Lower lobe of right lung (tissue), 2 donors: ENCODE measurements at regions not wholly inside any gene's neighbourhood (a gene's known extent, or its start where the extent isn't known, plus 50 kb on each side); places are given as distances from the start of the nearest gene placed in this dataset.

Source experiments
- ATAC-seq, 2 donors: fragments of 200-7000 bp; cut with Tn5 transposase; one replicate each; pipeline ENCODE4 v1.9.1; 2020 to 2022; ENCODE audit warnings: mild to moderate bottlenecking in 2 of 2, moderate library complexity in 2 of 2
- DNase-seq: peaks from one replicate; pipeline ENCODE4 v3.0.0-alpha.2; 2020
- H3K27ac ChIP-seq: fragments of 200-600 bp; one replicate; pipeline ENCODE4 v1.8.0; 2022
- H3K27me3 ChIP-seq: fragments of 200-600 bp; one replicate; pipeline ENCODE4 v1.8.0; 2022; ENCODE audit warnings: low read depth
- H3K36me3 ChIP-seq: fragments of 200-600 bp; one replicate; pipeline ENCODE4 v1.8.0; 2022; ENCODE audit warnings: mild to moderate bottlenecking
- H3K4me1 ChIP-seq: fragments of 200-600 bp; one replicate; pipeline ENCODE4 v1.8.0; 2022
- H3K4me3 ChIP-seq: fragments of 200-600 bp; one replicate; pipeline ENCODE4 v1.8.0; 2022; ENCODE audit warnings: mild to moderate bottlenecking
- H3K9me3 ChIP-seq: fragments of 200-600 bp; one replicate; pipeline ENCODE4 v1.8.0; 2022
- CTCF ChIP-seq: fragments of 200-600 bp; IDR thresholded peaks from one replicate; pipeline ENCODE4 v1.8.0; 2022; ENCODE audit warnings: antibody characterized with exemption, mild to moderate bottlenecking
- intact Hi-C: fragments of 100-400 bp; cut with DNase I; formaldehyde crosslinking; loops from one replicate; pipeline ENCODE4 v1.11.0; 2022
- donor health status: DM: no; HTN: yes; CAD: no; lungs with severe emphysema.

DNA sequence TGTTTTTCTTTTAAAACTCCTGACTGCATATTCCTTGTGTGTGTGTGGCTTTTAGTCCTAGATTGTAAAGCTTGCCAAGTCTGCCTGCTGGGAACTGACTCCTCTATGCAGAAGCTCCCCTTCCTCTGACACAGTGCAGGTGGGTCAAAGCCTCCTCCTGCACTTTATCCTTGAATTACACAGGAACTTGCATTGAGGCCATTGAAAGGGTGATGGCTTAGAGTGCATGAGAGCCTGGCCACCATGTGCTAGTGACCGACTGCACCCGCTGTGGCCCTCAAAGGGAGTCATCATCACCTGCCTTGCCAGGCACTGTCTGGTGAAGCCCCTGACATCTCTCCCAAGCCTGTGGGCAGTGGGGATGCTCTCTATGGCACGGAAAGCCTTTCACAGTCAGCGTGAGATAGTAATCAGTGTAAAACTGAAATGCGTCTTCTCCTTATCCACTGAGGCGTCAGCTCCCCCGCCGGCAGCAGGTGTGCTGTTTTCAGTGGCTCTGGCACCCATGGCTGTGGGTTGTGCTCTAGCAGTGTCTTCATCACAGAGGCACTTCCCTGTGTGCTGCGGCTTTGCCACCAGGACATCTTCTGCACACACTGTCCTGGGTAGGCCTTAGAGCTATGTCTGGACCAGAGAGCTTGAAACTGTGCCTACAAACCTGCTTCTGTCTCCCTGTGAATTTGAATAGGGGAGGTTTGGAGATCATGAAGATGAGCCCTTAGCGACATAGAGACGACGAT lies 87.9 kb downstream of the THBS2 start:
- ATAC-seq, result no peak
- H3K36me3 ChIP-seq, result no peaks in the 10 kb centered on the region
- intact Hi-C loops, result no loop called here
- no peak overlapping the region for H3K27ac ChIP-seq
- TF ChIP-seq CTCF, result no peak
- H3K4me3 ChIP-seq, result no peak overlapping the region
- no peaks in the 10 kb centered on the region for H3K27me3 ChIP-seq
- no peak for DNase-seq
- H3K9me3 ChIP-seq, result no peaks in the 10 kb centered on the region
- H3K4me1 ChIP-seq, result no peaks in the 10 kb centered on the region

DNA sequence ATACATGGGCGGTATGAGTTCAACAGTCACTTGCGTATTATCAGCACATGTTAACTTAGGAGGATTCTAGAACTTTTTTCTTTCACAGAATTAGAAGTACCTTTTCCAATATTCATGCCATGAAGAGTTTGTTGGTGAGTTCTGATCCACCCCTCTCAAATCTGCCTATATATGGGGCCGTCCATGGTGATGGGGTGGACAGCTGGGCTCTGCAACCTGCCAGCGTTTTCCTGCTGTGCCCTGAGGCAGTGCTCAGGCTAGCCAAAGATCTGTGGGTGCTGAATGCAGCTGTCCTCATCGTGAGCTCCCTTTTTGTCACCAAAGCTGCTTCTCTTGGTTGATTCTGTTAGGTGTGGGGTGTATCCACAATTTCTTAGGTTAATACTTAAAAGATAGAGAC lies 88.7 kb downstream of the THBS2 start:
- Histone ChIP-seq H3K36me3 (no peaks in the 10 kb centered on the region), H3K9me3 (no peaks in the 10 kb centered on the region), H3K27ac (no peak overlapping the region), H3K4me3 (no peak overlapping the region), H3K4me1 (no peaks in the 10 kb centered on the region), H3K27me3 (no peaks in the 10 kb centered on the region)
- DNase-seq (no peak), ATAC-seq (no peak)
- intact Hi-C loops, result no loop called here
- no peak for TF ChIP-seq CTCF

- H3K27ac ChIP-seq, result no peak overlapping the region
- intact Hi-C loops, result no loop called here
- ATAC-seq (no peak), DNase-seq (no peak)
- H3K27me3 ChIP-seq, result no peaks in the 10 kb centered on the region
- no peak overlapping the region for H3K4me3 ChIP-seq
- TF ChIP-seq CTCF, result no peak
- no peaks in the 10 kb centered on the region for H3K36me3 ChIP-seq
- no peaks in the 10 kb centered on the region for H3K4me1 ChIP-seq
- H3K9me3 ChIP-seq, result no peaks in the 10 kb centered on the region
Measured at GRCh38 chr6:169164451-169164850, 89.2 kb downstream of the THBS2 start.

GRCh38 chr6:169163411-169163901 lies 90.2 kb downstream of the THBS2 start:
- H3K27me3 ChIP-seq, result no peaks in the 10 kb centered on the region
- TF ChIP-seq CTCF, result no peak
- H3K9me3 ChIP-seq, result no peaks in the 10 kb centered on the region
- ATAC-seq (no peak), DNase-seq (no peak)
- H3K4me1 ChIP-seq, result no peaks in the 10 kb centered on the region
- no peak overlapping the region for H3K4me3 ChIP-seq
- intact Hi-C loops, result no loop called here
- no peaks in the 10 kb centered on the region for H3K36me3 ChIP-seq
- H3K27ac ChIP-seq, result no peak overlapping the region

- Histone ChIP-seq H3K36me3 (no peaks in the 10 kb centered on the region), H3K9me3 (no peaks in the 10 kb centered on the region), H3K4me3 (no peak overlapping the region), H3K27me3 (no peaks in the 10 kb centered on the region), H3K4me1 (peaks cover 2% of the 10 kb centered on the region), H3K27ac (no peak overlapping the region)
- DNase-seq (no peak), ATAC-seq (peak; percentile 7 to 27)
- intact Hi-C loops, result no loop called here
- TF ChIP-seq CTCF, result no peak
Measured at GRCh38 chr6:169162752-169163407, 90.8 kb downstream of the THBS2 start.
